Large intestine (tissue), 3 donors: ENCODE measurements at regions not wholly inside any gene's neighbourhood (a gene's known extent, or its start where the extent isn't known, plus 50 kb on each side); places are given as distances from the start of the nearest gene placed in this dataset.

Experiments used
- DNase-seq, 2 donors: peaks; one replicate each; pipeline versions ENCODE4 v3.0.0 to v3.0.0-alpha.2; 2013
- H3K27ac ChIP-seq: one replicate; pipeline ENCODE4 v1.5.1; 2013; ENCODE audit warnings: low read length
- H3K27me3 ChIP-seq: 2 replicates; pipeline ENCODE4 v1.6.1; 2013; ENCODE audit warnings: low read length; ENCODE audit not compliant: control insufficient read depth, insufficient read depth
- H3K36me3 ChIP-seq: 2 replicates; pipeline ENCODE4 v1.6.1; 2013; ENCODE audit warnings: low read length; ENCODE audit not compliant: control insufficient read depth, insufficient read depth
- H3K4me1 ChIP-seq: one replicate; pipeline ENCODE4 v1.6.1; 2013; ENCODE audit warnings: low read length; ENCODE audit not compliant: control insufficient read depth, insufficient read depth
- H3K4me3 ChIP-seq: one replicate; pipeline ENCODE4 v1.5.1; 2013; ENCODE audit warnings: low read length
- H3K9me3 ChIP-seq: one replicate; pipeline ENCODE4 v1.6.1; 2013; ENCODE audit warnings: mild to moderate bottlenecking, low read depth, low read length, moderate library complexity; ENCODE audit not compliant: control insufficient read depth
- WGBS: methylation state at CpG from one replicate; pipeline ENCODE4 v1.1.5; 2013; ENCODE audit warnings: low lambda C conversion rate; ENCODE audit not compliant: insufficient coverage; 5-methylcytosine and 5-hydroxymethylcytosine counted together

- no peak for DNase-seq
- Histone ChIP-seq H3K36me3 (no peaks in the 10 kb centered on the region), H3K4me1 (no peaks in the 10 kb centered on the region), H3K27me3 (no peaks in the 10 kb centered on the region), H3K4me3 (no peak overlapping the region), H3K27ac (no peak overlapping the region), H3K9me3 (no peaks in the 10 kb centered on the region)
These were observed 157.0 kb downstream of the TMEM26 start for GRCh38 chr10:61296161-61296560.

- no CpG with 5 or more reads among the region's 6 CpGs for whole genome bisulfite sequencing
- H3K27me3 ChIP-seq: no peaks in the 10 kb centered on the region
- no peak overlapping the region for H3K27ac ChIP-seq
- H3K4me1 ChIP-seq: no peaks in the 10 kb centered on the region
- no peaks in the 10 kb centered on the region for H3K36me3 ChIP-seq
- no peak for DNase-seq
- H3K9me3 ChIP-seq: no peaks in the 10 kb centered on the region
- no peak overlapping the region for H3K4me3 ChIP-seq
These were observed 159.1 kb downstream of the TMEM26 start for GRCh38 chr10:61294131-61294530.

- DNase-seq: no peak
- H3K36me3 ChIP-seq: no peaks in the 10 kb centered on the region
- H3K4me1 ChIP-seq: no peaks in the 10 kb centered on the region
- no peak overlapping the region for H3K4me3 ChIP-seq
- WGBS: 100% methylated on average over 1 of the region's 2 CpGs
- no peaks in the 10 kb centered on the region for H3K9me3 ChIP-seq
- H3K27me3 ChIP-seq: no peaks in the 10 kb centered on the region
- no peak overlapping the region for H3K27ac ChIP-seq
These were observed 163.4 kb downstream of the TMEM26 start for GRCh38 chr10:61289813-61290212.

GRCh38 chr10:61286686-61287085 is 166.5 kb downstream of the TMEM26 start:
- no peaks in the 10 kb centered on the region for H3K36me3 ChIP-seq
- H3K4me1 ChIP-seq: no peaks in the 10 kb centered on the region
- peak in 1 of 2 donors; percentile 8 for DNase-seq
- H3K27ac ChIP-seq: no peak overlapping the region
- no peaks in the 10 kb centered on the region for H3K9me3 ChIP-seq
- WGBS: 80% methylated on average over 2 of the region's 3 CpGs
- no peak overlapping the region for H3K4me3 ChIP-seq
- H3K27me3 ChIP-seq: no peaks in the 10 kb centered on the region

- Histone ChIP-seq H3K36me3 (no peaks in the 10 kb centered on the region), H3K4me1 (no peaks in the 10 kb centered on the region), H3K4me3 (no peak overlapping the region), H3K27ac (no peak overlapping the region), H3K27me3 (no peaks in the 10 kb centered on the region), H3K9me3 (no peaks in the 10 kb centered on the region)
- no peak for DNase-seq
- WGBS: 80% methylated on average over 1 of the region's 6 CpGs
These were observed 167.4 kb downstream of the TMEM26 start for GRCh38 chr10:61285749-61286148.

- no peaks in the 10 kb centered on the region for H3K9me3 ChIP-seq
- DNase-seq: peak; percentile 13 to 27
- H3K27ac ChIP-seq: no peak overlapping the region
- no peaks in the 10 kb centered on the region for H3K4me1 ChIP-seq
- WGBS: 60% methylated on average over 2 of the region's 5 CpGs
- no peaks in the 10 kb centered on the region for H3K27me3 ChIP-seq
- H3K4me3 ChIP-seq: no peak overlapping the region
- H3K36me3 ChIP-seq: no peaks in the 10 kb centered on the region
These were observed 168.8 kb downstream of the TMEM26 start for GRCh38 chr10:61284222-61284890.

GRCh38 chr10:61283481-61284221 is 169.5 kb downstream of the TMEM26 start:
- Histone ChIP-seq H3K9me3 (no peaks in the 10 kb centered on the region), H3K27me3 (no peaks in the 10 kb centered on the region), H3K36me3 (no peaks in the 10 kb centered on the region), H3K27ac (no peak overlapping the region), H3K4me3 (no peak overlapping the region), H3K4me1 (no peaks in the 10 kb centered on the region)
- DNase-seq: no peak
- WGBS: no CpG with 5 or more reads among the region's 3 CpGs

GRCh38 chr10:61283066-61283465 is 170.1 kb downstream of the TMEM26 start:
- DNase-seq: no peak
- 100% methylated on average over 1 of the region's 2 CpGs for WGBS
- H3K4me3 ChIP-seq: no peak overlapping the region

GRCh38 chr10:61280303-61280702 is 172.9 kb downstream of the TMEM26 start:
- Histone ChIP-seq H3K36me3 (no peaks in the 10 kb centered on the region), H3K9me3 (no peaks in the 10 kb centered on the region), H3K4me3 (no peak overlapping the region), H3K4me1 (no peaks in the 10 kb centered on the region), H3K27me3 (no peaks in the 10 kb centered on the region), H3K27ac (no peak overlapping the region)
- 100% methylated on average over 1 of the region's 3 CpGs for WGBS
- DNase-seq: no peak

More at GRCh38 chr10:61283066-61283465, 170.1 kb downstream of the TMEM26 start:
- Histone ChIP-seq H3K27ac (no peak overlapping the region), H3K9me3 (no peaks in the 10 kb centered on the region), H3K36me3 (no peaks in the 10 kb centered on the region), H3K4me1 (no peaks in the 10 kb centered on the region), H3K27me3 (no peaks in the 10 kb centered on the region)

GRCh38 chr10:61279400-61279799 is 173.8 kb downstream of the TMEM26 start:
- no peaks in the 10 kb centered on the region for H3K4me1 ChIP-seq
- no peaks in the 10 kb centered on the region for H3K36me3 ChIP-seq
- WGBS: 60% methylated on average over 1 of the region's 7 CpGs
- DNase-seq: no peak
- no peaks in the 10 kb centered on the region for H3K27me3 ChIP-seq
- no peak overlapping the region for H3K27ac ChIP-seq
- no peak overlapping the region for H3K4me3 ChIP-seq
- no peaks in the 10 kb centered on the region for H3K9me3 ChIP-seq

- no peak overlapping the region for H3K4me3 ChIP-seq
- DNase-seq: no peak
- WGBS: no CpG with 5 or more reads among the region's 2 CpGs
These were observed 174.6 kb downstream of the TMEM26 start for GRCh38 chr10:61278556-61278955.

More at GRCh38 chr10:61278556-61278955, 174.6 kb downstream of the TMEM26 start:
- H3K36me3 ChIP-seq: no peaks in the 10 kb centered on the region
- no peaks in the 10 kb centered on the region for H3K27me3 ChIP-seq
- H3K27ac ChIP-seq: no peak overlapping the region
- H3K4me1 ChIP-seq: no peaks in the 10 kb centered on the region
- H3K9me3 ChIP-seq: no peaks in the 10 kb centered on the region
